ENCODE measurements at regions not wholly inside any gene's neighbourhood (a gene's known extent, or its start where the extent isn't known, plus 50 kb on each side); places are given as distances from the start of the nearest gene placed in this dataset.
"Not testable (repeated sequence)": the region's sequence is repeated elsewhere in the genome, so short reads cannot be mapped to it uniquely, and the experiment has no call there.

DNA sequence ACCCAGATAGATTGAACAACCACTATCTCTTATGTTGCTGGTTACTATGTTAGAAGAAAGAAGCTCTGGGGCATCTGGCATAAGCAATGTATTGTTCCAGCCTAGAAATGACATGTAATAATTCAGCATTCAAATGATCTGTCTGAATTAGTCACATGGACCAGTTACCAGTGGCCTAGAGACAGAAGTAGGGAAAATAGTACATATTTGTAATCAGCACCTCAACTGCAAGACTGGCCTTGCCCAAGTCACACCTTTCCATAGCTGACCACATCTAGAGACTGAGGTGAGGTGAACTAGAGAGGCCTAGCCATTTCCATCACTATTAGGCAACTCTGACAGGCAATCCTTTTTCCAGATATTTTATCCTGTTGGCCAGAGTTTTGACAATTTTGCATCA lies 315.6 kb upstream of the KCND2 start:
- Mint-ChIP-seq H3K9me3 (peaks cover 0 to 3% of the 10 kb centered on the region in 2 donors), H3K4me3 (no peak overlapping the region), H3K27ac (no peak overlapping the region), H3K36me3 (ENCODE audit: insufficient read depth in 2 of 2) (no peaks in the 10 kb centered on the region), H3K4me1 (ENCODE audit: low read depth) (no peaks in the 10 kb centered on the region), H3K27me3 (ENCODE audit: low read depth) (no peaks in the 10 kb centered on the region)
- DNase-seq (no peak), ATAC-seq (replicated peaks in 1 of 2) (no peak)

DNA sequence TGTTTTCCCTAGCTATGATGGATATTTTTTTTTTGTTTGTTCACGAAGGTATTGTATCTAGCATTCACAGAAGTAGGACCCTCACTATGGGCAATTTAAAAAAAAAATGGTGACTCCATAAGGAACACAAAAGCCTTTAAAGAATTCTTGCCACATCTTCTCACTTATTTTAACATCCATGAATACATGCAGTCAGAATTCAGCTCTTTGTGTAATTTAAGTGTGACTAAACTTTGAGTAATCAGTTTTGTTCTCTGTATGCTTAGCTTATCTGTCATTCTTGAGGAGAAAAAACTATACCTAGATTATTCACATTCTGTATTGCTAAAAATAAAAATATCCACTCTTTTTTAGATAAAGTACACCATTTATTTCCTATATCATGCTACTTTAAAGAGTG lies 313.2 kb upstream of the KCND2 start:
- no peak overlapping the region for H3K4me3 Mint-ChIP-seq
- ATAC-seq (replicated peaks in 1 of 2): no peak
- H3K27ac Mint-ChIP-seq: no peak overlapping the region
- H3K9me3 Mint-ChIP-seq: peaks cover 0 to 3% of the 10 kb centered on the region in 2 donors
- H3K4me1 Mint-ChIP-seq (ENCODE audit: low read depth): no peaks in the 10 kb centered on the region
- no peaks in the 10 kb centered on the region for H3K27me3 Mint-ChIP-seq (ENCODE audit: low read depth)
- no peak for DNase-seq
- H3K36me3 Mint-ChIP-seq (ENCODE audit: insufficient read depth in 2 of 2): no peaks in the 10 kb centered on the region

DNA sequence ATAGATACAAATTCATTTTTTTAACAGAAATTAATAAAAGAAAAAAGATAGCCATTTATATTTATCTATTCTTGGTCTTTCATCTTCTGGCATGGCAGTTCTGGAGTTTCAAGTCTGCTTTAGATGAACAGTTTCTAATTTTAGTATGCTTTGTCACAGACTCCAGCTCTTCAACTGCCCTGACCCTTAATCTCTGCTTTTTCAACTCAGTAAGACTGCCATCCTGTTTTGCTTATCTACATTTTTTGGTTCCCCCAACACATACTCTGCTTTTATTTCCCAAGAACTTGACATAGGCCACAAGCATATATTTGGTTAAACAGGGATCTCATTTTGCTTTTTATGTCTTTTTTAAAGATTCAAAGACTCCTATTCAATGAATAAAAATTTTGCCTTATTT lies 309.3 kb upstream of the KCND2 start:
- H3K4me1 Mint-ChIP-seq (ENCODE audit: low read depth): no peaks in the 10 kb centered on the region
- no peak overlapping the region for H3K4me3 Mint-ChIP-seq
- ATAC-seq (replicated peaks in 1 of 2) (no peak), DNase-seq (no peak)
- no peaks in the 10 kb centered on the region for H3K9me3 Mint-ChIP-seq
- no peaks in the 10 kb centered on the region for H3K36me3 Mint-ChIP-seq (ENCODE audit: insufficient read depth in 2 of 2)
- no peaks in the 10 kb centered on the region for H3K27me3 Mint-ChIP-seq (ENCODE audit: low read depth)
- H3K27ac Mint-ChIP-seq: no peak overlapping the region

DNA sequence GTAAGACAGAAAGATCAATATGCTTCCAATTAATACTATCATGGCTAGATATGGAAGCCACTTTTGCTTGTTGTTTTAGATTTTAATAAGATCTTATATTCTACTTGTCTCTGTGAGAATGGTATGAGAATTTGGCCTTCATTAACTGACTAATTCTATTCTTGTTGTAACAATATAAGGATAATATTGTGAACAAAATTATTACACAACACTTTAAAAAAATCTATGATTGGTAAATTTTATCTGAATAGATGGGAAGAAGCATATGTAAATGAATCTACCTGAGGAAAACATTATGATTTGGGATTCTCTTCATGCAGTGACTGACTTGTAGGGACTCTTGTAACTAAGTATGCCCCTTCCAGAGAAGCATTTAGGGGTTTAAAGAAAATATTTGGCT lies 308.9 kb upstream of the KCND2 start:
- ATAC-seq (replicated peaks in 1 of 2) (no peak), DNase-seq (no peak)
- H3K27ac Mint-ChIP-seq: no peak overlapping the region
- H3K27me3 Mint-ChIP-seq (ENCODE audit: low read depth): no peaks in the 10 kb centered on the region
- no peak overlapping the region for H3K4me3 Mint-ChIP-seq
- no peaks in the 10 kb centered on the region for H3K4me1 Mint-ChIP-seq (ENCODE audit: low read depth)
- no peaks in the 10 kb centered on the region for H3K36me3 Mint-ChIP-seq (ENCODE audit: insufficient read depth in 2 of 2)
- H3K9me3 Mint-ChIP-seq: no peaks in the 10 kb centered on the region

DNA sequence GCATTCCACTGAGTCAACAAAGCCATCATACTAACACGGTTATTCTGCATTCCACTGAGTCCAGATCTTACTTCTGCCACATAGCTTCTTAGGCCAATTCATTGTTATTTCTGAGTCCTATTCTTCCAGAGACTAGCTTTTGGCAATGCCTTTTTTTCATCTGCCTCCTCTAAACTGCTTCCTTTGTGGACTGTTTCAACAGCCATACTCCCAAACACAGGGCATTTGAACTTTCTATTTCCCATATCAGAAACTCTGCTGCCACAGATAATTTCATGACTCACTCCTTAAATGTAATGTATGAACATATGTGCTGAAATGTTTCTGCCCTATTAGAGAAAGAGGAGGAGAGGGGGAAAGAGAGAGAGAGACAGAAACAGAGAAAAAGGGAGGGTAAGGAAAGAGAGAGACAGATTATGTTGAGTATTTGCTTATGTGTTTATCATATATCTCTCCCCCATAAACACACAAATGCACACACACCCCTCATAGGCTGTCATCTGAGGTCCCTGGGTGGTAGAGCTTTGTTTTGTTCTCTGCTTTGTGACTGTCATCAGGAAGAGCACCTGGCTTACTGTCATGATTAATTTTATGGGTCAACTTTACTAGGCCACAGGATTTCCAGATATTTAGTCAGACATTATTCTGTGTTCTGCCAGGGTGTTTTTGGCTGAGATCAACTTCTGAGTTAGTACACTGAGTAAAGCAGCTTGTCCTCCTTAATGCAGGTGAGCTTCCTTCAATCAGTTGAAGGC lies 308.0 kb upstream of the KCND2 start:
- H3K9me3 Mint-ChIP-seq: no peaks in the 10 kb centered on the region
- H3K4me3 Mint-ChIP-seq: no peak overlapping the region
- no peak overlapping the region for H3K27ac Mint-ChIP-seq
- ATAC-seq (replicated peaks in 1 of 2) (no peak), DNase-seq (no peak)
- no peaks in the 10 kb centered on the region for H3K27me3 Mint-ChIP-seq (ENCODE audit: low read depth)
- H3K36me3 Mint-ChIP-seq (ENCODE audit: insufficient read depth in 2 of 2): no peaks in the 10 kb centered on the region
- H3K4me1 Mint-ChIP-seq (ENCODE audit: low read depth): no peaks in the 10 kb centered on the region

DNA sequence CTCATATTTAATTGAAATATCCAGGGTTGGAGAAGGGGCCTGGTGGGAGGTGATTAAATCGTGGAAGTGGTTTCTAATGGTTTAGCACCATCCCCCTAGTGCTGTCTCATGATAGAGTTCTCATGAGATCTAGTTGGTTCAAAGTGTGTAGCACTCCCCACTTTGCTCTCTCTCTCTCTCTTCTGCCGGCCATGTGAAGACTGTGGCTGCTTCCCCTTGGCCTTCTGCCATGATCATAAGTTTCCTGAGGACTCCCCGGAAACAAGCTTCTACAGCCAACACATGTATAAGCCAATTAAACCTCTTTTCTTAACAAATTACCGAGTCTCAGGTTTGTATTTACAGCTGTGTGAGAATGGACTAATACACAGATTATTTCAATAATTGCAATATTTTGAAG lies 305.8 kb upstream of the KCND2 start:
- no peaks in the 10 kb centered on the region for H3K4me1 Mint-ChIP-seq (ENCODE audit: low read depth)
- no peak for DNase-seq
- H3K27ac Mint-ChIP-seq: no peak overlapping the region
- ATAC-seq (replicated peaks in 1 of 2): no peak
- H3K36me3 Mint-ChIP-seq (ENCODE audit: insufficient read depth in 2 of 2): no peaks in the 10 kb centered on the region
- no peaks in the 10 kb centered on the region for H3K27me3 Mint-ChIP-seq (ENCODE audit: low read depth)
- H3K4me3 Mint-ChIP-seq: no peak overlapping the region
- H3K9me3 Mint-ChIP-seq: peaks cover under 1 to 2% of the 10 kb centered on the region in 2 donors

DNA sequence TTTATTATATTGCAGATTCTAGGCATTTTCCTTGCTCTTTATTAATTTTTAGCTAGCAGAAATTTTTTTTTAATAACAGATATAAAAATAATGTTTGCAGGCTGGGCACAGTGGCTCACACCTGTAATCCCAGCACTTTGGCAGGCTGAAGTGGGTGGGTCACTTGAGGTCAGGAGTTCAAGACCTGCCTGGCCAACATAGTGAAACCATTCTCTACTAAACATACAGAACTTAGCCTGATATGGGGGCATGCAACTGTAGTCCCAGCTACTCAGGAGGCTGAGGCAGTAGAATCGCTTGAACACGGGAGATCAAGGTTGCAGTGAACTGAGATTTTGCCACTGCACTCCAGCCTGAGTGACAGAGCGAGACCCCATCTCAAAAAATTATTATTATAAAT lies 304.6 kb upstream of the KCND2 start:
- H3K4me1 Mint-ChIP-seq (ENCODE audit: low read depth); DNase-seq; H3K36me3 Mint-ChIP-seq (ENCODE audit: insufficient read depth in 2 of 2); H3K4me3 Mint-ChIP-seq; H3K27ac Mint-ChIP-seq; ATAC-seq (replicated peaks in 1 of 2); H3K9me3 Mint-ChIP-seq; H3K27me3 Mint-ChIP-seq (ENCODE audit: low read depth): not testable (repeated sequence)

DNA sequence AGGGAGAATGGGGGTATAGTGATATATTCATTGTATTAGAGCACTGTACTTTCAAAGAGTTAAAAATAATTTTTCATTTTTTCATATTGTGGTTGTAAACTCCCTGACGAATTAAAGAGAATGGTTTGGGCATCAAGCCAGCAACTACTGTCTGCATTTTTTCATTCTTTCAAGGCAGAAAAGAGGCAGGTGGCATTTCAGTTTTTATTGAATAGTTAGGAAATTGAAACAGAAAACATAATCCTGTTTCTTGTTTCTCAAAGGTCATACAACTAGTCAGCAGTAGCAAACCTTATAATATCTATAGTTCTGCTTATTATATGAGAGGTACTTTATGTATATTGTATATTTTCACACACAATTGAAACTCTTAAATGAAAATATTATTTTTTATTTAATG lies 303.9 kb upstream of the KCND2 start:
- no peak for ATAC-seq (replicated peaks in 1 of 2)
- Mint-ChIP-seq H3K4me3 (no peak overlapping the region), H3K27me3 (ENCODE audit: low read depth) (no peaks in the 10 kb centered on the region), H3K36me3 (ENCODE audit: insufficient read depth in 2 of 2) (no peaks in the 10 kb centered on the region), H3K4me1 (ENCODE audit: low read depth) (no peaks in the 10 kb centered on the region), H3K27ac (no peak overlapping the region), H3K9me3 (peaks cover 2% of the 10 kb centered on the region in 2 donors)
- DNase-seq: no peak

DNA sequence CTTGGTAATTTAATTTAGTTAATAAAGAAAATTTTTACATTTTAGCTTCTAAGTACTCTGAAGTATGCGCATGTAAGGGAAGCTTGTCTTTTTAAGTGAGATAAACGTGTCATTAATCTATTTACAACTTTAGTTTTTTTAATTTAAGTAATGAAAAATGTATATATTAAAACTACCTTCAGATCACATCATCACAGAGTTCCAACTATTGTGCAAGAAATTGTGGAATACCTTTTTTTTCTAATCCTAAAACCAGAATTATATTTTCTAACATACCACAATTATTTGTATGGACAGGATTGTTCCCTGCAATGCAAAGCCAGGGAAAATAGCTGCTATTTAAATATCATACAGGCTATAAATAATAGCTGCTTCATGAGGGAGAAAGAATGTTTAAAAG lies 303.2 kb upstream of the KCND2 start:
- no peak overlapping the region for H3K4me3 Mint-ChIP-seq
- no peaks in the 10 kb centered on the region for H3K36me3 Mint-ChIP-seq (ENCODE audit: insufficient read depth in 2 of 2)
- no peak overlapping the region for H3K27ac Mint-ChIP-seq
- ATAC-seq (replicated peaks in 1 of 2) (no peak), DNase-seq (no peak)
- H3K27me3 Mint-ChIP-seq (ENCODE audit: low read depth): no peaks in the 10 kb centered on the region
- H3K9me3 Mint-ChIP-seq: peaks cover 2% of the 10 kb centered on the region in 2 donors
- no peaks in the 10 kb centered on the region for H3K4me1 Mint-ChIP-seq (ENCODE audit: low read depth)

DNA sequence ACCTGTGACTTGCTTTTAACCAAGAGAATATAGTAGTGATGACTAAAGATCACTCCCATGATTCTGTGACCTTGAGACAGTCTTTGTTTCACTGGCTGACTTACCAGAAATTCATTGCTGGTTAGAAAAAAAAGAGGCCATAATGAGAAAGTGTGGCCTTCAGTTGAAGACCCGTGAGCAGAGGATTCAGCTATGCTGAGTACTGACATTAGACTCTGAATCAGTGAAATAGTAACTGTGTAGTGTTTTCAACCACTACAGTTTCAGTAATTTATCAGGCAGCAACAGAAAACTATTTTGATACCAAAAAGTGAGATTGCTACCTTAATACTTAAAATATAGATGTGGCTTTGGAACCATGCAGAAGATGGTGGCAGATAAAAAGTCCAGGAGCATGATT lies 298.0 kb upstream of the KCND2 start:
- Mint-ChIP-seq H3K36me3 (ENCODE audit: insufficient read depth in 2 of 2) (no peaks in the 10 kb centered on the region), H3K27ac (no peak overlapping the region), H3K4me1 (ENCODE audit: low read depth) (no peaks in the 10 kb centered on the region), H3K27me3 (ENCODE audit: low read depth) (no peaks in the 10 kb centered on the region), H3K4me3 (no peak overlapping the region), H3K9me3 (peaks cover 3 to 4% of the 10 kb centered on the region in 2 donors)
- DNase-seq (no peak), ATAC-seq (replicated peaks in 1 of 2) (no peak)

DNA sequence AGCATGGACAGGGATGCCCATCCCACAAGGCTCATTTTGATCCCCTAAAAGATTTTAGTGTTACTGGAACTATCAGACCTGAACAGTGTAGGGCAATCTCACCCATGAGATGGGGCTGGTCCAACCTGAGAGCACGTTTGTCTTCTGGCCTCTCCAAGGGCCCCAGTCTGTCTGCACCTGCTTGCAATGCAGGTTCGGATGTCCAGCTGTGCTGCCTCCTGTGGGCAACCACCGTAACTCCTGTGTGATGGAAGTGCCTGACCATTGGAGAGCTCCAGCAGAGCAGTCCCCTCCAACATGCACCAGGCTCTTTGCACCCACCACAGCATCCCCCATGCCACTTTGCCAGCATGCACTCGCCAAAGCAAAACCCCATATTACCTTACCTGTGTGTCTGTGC lies 290.1 kb upstream of the KCND2 start:
- DNase-seq (no peak), ATAC-seq (replicated peaks in 1 of 2) (no peak)
- Mint-ChIP-seq H3K27ac (no peak overlapping the region), H3K27me3 (ENCODE audit: low read depth) (no peaks in the 10 kb centered on the region), H3K36me3 (ENCODE audit: insufficient read depth in 2 of 2) (peaks cover 0 to 1% of the 10 kb centered on the region in 2 donors), H3K4me3 (no peak overlapping the region), H3K4me1 (ENCODE audit: low read depth) (no peaks in the 10 kb centered on the region), H3K9me3 (peaks cover 6 to 23% of the 10 kb centered on the region in 2 donors)

DNA sequence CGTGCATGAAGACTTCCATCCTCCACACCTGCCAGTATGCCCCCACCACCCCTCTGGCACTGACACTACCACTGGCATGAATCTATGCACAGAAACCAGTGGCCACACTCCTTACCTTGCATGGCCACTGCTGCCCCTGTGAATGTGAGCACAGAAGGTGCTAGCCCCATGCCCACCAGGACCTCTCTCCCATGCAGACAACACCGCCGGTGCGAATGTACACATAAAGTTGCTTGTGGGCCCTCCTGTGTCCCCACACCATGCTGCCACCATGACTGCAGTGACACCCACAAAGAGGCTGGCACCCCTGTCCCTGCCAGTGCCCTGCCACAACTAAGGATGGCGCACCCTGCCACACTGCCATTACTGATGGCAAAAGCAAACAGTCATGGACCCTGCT lies 289.5 kb upstream of the KCND2 start:
- no peaks in the 10 kb centered on the region for H3K27me3 Mint-ChIP-seq (ENCODE audit: low read depth)
- peaks cover 6 to 23% of the 10 kb centered on the region in 2 donors for H3K9me3 Mint-ChIP-seq
- ATAC-seq (replicated peaks in 1 of 2) (no peak), DNase-seq (no peak)
- peaks cover 0 to 1% of the 10 kb centered on the region in 2 donors for H3K36me3 Mint-ChIP-seq (ENCODE audit: insufficient read depth in 2 of 2)
- no peaks in the 10 kb centered on the region for H3K4me1 Mint-ChIP-seq (ENCODE audit: low read depth)
- H3K4me3 Mint-ChIP-seq: no peak overlapping the region
- H3K27ac Mint-ChIP-seq: no peak overlapping the region

DNA sequence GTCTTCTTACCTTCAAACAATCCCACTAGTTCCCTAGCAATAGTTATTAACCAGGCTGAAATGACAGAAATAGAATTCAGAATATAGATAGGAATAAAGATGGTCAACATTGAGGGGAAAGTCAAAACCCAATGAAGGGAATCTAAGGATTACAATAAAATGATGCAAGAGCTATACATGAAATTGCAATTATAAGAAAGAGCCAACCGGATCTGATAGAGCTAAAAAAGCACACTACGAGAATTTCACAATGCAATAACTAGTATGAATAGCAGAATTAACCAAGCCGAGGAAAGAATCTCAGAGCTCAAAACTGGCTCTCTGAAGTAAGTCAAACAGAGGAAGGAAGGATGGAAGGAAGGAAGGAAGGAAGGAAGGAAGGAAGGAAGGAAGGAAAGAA lies 288.7 kb upstream of the KCND2 start:
- Mint-ChIP-seq H3K27ac (no peak overlapping the region), H3K4me3 (no peak overlapping the region), H3K36me3 (ENCODE audit: insufficient read depth in 2 of 2) (peaks cover 0 to 1% of the 10 kb centered on the region in 2 donors), H3K27me3 (ENCODE audit: low read depth) (no peaks in the 10 kb centered on the region), H3K4me1 (ENCODE audit: low read depth) (no peaks in the 10 kb centered on the region), H3K9me3 (peaks cover 4 to 26% of the 10 kb centered on the region in 2 donors)
- ATAC-seq (replicated peaks in 1 of 2): no peak
- DNase-seq: no peak

DNA sequence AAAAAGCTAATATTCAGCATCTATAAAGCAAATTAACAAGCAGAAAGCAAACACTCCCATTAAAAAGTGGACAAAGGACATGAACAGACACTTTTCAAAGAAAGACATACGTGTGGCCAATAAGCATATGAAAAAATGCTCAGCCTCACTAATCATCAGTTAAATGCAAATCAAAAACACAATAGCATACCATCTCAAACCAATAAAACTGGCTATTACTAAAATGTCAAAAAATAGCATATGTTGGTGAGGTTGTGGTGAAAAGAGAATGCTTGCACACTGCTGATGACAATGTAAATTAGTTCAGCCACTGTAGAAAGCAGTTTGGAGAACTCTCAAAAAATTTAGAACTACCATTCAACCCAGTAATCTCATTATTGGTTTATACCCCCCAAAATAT lies 284.6 kb upstream of the KCND2 start:
- Mint-ChIP-seq H3K27me3 (ENCODE audit: low read depth) (no peaks in the 10 kb centered on the region), H3K4me1 (ENCODE audit: low read depth) (no peaks in the 10 kb centered on the region), H3K9me3 (peaks cover 14 to 25% of the 10 kb centered on the region in 2 donors), H3K27ac (no peak overlapping the region), H3K4me3 (no peak overlapping the region), H3K36me3 (ENCODE audit: insufficient read depth in 2 of 2) (peaks cover 2 to 3% of the 10 kb centered on the region in 2 donors)
- ATAC-seq (replicated peaks in 1 of 2): no peak
- DNase-seq: no peak

Data from activated T-cell treated with anti-CD3 and anti-CD28 coated beads, Interleukin-2, amount 50 U/mL, for 72 hours (primary cell).